GM23338 (cell line): ENCODE measurements at regions not wholly inside any gene's neighbourhood (a gene's known extent, or its start where the extent isn't known, plus 50 kb on each side); places are given as distances from the start of the nearest gene placed in this dataset.

ENCODE experiments used
- ATAC-seq: fragments of 200-7000 bp; cut with Tn5 transposase; 3 replicates; pipeline ENCODE4 v1.9.1; 2020
- DNase-seq: peaks from one replicate; pipeline ENCODE4 v3.0.0-alpha.2; 2015; ENCODE audit warnings: low spot score
- H2AFZ ChIP-seq: fragments of 200-600 bp; sonication (generic); 2 replicates; pipeline ENCODE4 v1.8.0; 2016; ENCODE audit warnings: antibody characterized with exemption, mild to moderate bottlenecking, moderate library complexity
- H3F3A ChIP-seq: fragments of 200-600 bp; sonication (generic); replicated peaks from 2 replicates; pipeline ENCODE4 v1.8.0; 2017; ENCODE audit warnings: antibody characterized with exemption, mixed run types, low read depth
- H3K27ac ChIP-seq: fragments of 200-600 bp; sonication (generic); 2 replicates; pipeline ENCODE4 v1.6.1; 2016; ENCODE audit warnings: low read depth
- H3K27me3 ChIP-seq: fragments of 200-600 bp; sonication (generic); 2 replicates; pipeline ENCODE4 v1.8.0; 2016; ENCODE audit warnings: mild to moderate bottlenecking, mixed run types, moderate library complexity; ENCODE audit not compliant: insufficient read depth
- H3K36me3 ChIP-seq: fragments of 200-600 bp; sonication (generic); 2 replicates; pipeline ENCODE4 v1.8.0; 2016; ENCODE audit warnings: mild to moderate bottlenecking; ENCODE audit not compliant: insufficient read depth
- H3K4me1 ChIP-seq: fragments of 200-600 bp; sonication (generic); 2 replicates; pipeline ENCODE4 v1.8.0; 2016; ENCODE audit warnings: mild to moderate bottlenecking, moderate library complexity; ENCODE audit not compliant: insufficient read depth
- H3K4me2 ChIP-seq: fragments of 200-600 bp; sonication (generic); 2 replicates; pipeline ENCODE4 v1.7.1; 2017; ENCODE audit warnings: mixed run types
- H3K4me3 ChIP-seq: fragments of 200-600 bp; sonication (generic); 2 replicates; pipeline ENCODE4 v1.6.1; 2016; ENCODE audit warnings: mixed run types
- H3K79me2 ChIP-seq: fragments of 200-600 bp; sonication (generic); replicated peaks from 2 replicates; pipeline ENCODE4 v1.8.0; 2017; ENCODE audit warnings: mild to moderate bottlenecking; ENCODE audit not compliant: insufficient read depth
- H3K9me2 ChIP-seq: fragments of 200-600 bp; sonication (generic); 2 replicates; pipeline ENCODE4 v1.8.0; 2017; ENCODE audit not compliant: insufficient read depth
- H4K20me1 ChIP-seq: fragments of 200-600 bp; sonication (generic); replicated peaks from 2 replicates; pipeline ENCODE4 v1.8.0; 2017; ENCODE audit warnings: mild to moderate bottlenecking; ENCODE audit not compliant: insufficient read depth
- H3K27ac Mint-ChIP-seq: 2 replicates; pipeline ENCODE4 v1.8.0; 2020; ENCODE audit warnings: inconsistent platforms, mild to moderate bottlenecking, moderate library complexity, mixed read lengths
- H3K27me3 Mint-ChIP-seq: 3 replicates; pipeline ENCODE4 v1.8.0; 2022; ENCODE audit warnings: low read depth, mild to moderate bottlenecking, moderate library complexity, mixed read lengths, inconsistent platforms; ENCODE audit not compliant: insufficient read depth, poor library complexity
- H3K36me3 Mint-ChIP-seq: 3 replicates; pipeline ENCODE4 v1.8.0; 2021; ENCODE audit warnings: low read depth, mild to moderate bottlenecking, inconsistent platforms, moderate library complexity, mixed read lengths
- H3K4me1 Mint-ChIP-seq: 3 replicates; pipeline ENCODE4 v1.8.0; 2020; ENCODE audit warnings: mild to moderate bottlenecking, inconsistent platforms, mixed read lengths
- H3K4me3 Mint-ChIP-seq: 3 replicates; pipeline ENCODE4 v1.8.0; 2021; ENCODE audit warnings: moderate library complexity, mild to moderate bottlenecking, inconsistent platforms, mixed read lengths
- H3K9me3 Mint-ChIP-seq: 3 replicates; pipeline ENCODE4 v1.8.0; 2020; ENCODE audit warnings: moderate library complexity, mild to moderate bottlenecking, inconsistent platforms, mixed read lengths
- CTCF ChIP-seq, 2 experiments: fragments of 200-600 bp in 1 of 2; sonication (generic) in 1 of 2; conservative IDR thresholded peaks; 2 replicates each; pipeline versions ENCODE4 v1.5.1 to v1.6.1; 2016 to 2017; ENCODE audit warnings: antibody characterized with exemption in 2 of 2, low read depth in 2 of 2, mild to moderate bottlenecking in 2 of 2, moderate library complexity in 1 of 2
- ETS1 ChIP-seq: IDR thresholded peaks from 2 replicates; pipeline ENCODE4 v1.6.1; 2016; ENCODE audit warnings: antibody characterized with exemption
- EZH2 ChIP-seq: fragments of 200-600 bp; sonication (generic); IDR thresholded peaks from one replicate; pipeline ENCODE4 v1.8.0; 2017; ENCODE audit warnings: antibody characterized with exemption, mild to moderate bottlenecking, low read depth; ENCODE audit not compliant: unreplicated experiment
- EZH2phosphoT487 ChIP-seq: fragments of 200-600 bp; sonication (generic); IDR thresholded peaks from one replicate; pipeline ENCODE4 v1.8.1; 2018; ENCODE audit warnings: antibody characterized with exemption; ENCODE audit not compliant: unreplicated experiment
- JUNB ChIP-seq: IDR thresholded peaks from one replicate; pipeline ENCODE4 v1.6.1; 2016; ENCODE audit warnings: antibody characterized with exemption; ENCODE audit not compliant: unreplicated experiment
- NANOG ChIP-seq: IDR thresholded peaks from 2 replicates; pipeline ENCODE4 v1.6.1; 2016; ENCODE audit warnings: antibody characterized with exemption, borderline replicate concordance
- POLR2AphosphoS5 ChIP-seq: IDR thresholded peaks from 2 replicates; pipeline ENCODE4 v1.6.1; 2016; ENCODE audit warnings: antibody characterized with exemption, low read depth
- REST ChIP-seq: IDR thresholded peaks from one replicate; pipeline ENCODE4 v1.6.1; 2018; ENCODE audit warnings: antibody characterized with exemption; ENCODE audit not compliant: unreplicated experiment
- STAT1 ChIP-seq: IDR thresholded peaks from one replicate; pipeline ENCODE4 v1.6.1; 2016; ENCODE audit warnings: antibody characterized with exemption; ENCODE audit not compliant: unreplicated experiment
- ZNF331 ChIP-seq: fragments of 250-450 bp; sonication (Bioruptor Pico); IDR thresholded peaks from 2 replicates; pipeline ENCODE4 v1.5.0; 2020; ENCODE audit warnings: low read depth, mild to moderate bottlenecking, moderate library complexity
- ZNF462 ChIP-seq: fragments of 250-450 bp; sonication (Bioruptor Pico); IDR thresholded peaks from 2 replicates; pipeline ENCODE4 v1.5.0; 2020; ENCODE audit warnings: mild to moderate bottlenecking, moderate library complexity

- TF ChIP-seq EZH2, result no peak
- TF ChIP-seq CTCF (conservative IDR thresholded peaks at IDR 0.05; ENCODE audit: low read depth in 2 of 2), result no peak
- no peak for TF ChIP-seq ZNF331 (CRISPR knock-in tag)
- TF ChIP-seq POLR2AphosphoS5, result no peak
- no peak for TF ChIP-seq NANOG
- no peak for TF ChIP-seq STAT1
- TF ChIP-seq JUNB, result no peak
- no peak for TF ChIP-seq ETS1
- TF ChIP-seq REST, result no peak
- DNase-seq (no peak), ATAC-seq (no peak)
- Histone ChIP-seq H3K27me3 (no peaks in the 10 kb centered on the region), H3K27ac (no peak overlapping the region), H3K79me2 (no peaks in the 10 kb centered on the region), H3K4me3 (no peak overlapping the region), H4K20me1 (no peaks in the 10 kb centered on the region; the same call in 1 of the 2 replicates), H3K4me1 (no peaks in the 10 kb centered on the region; the same call in 1 of the 2 replicates), H3K36me3 (no peaks in the 10 kb centered on the region), H3K9me2 (no peaks in the 10 kb centered on the region), H2AFZ (no peak overlapping the region), H3F3A (no peaks in the 10 kb centered on the region), H3K4me2 (no peak overlapping the region)
- Mint-ChIP-seq H3K9me3 (no peaks in the 10 kb centered on the region), H3K27ac (no peak overlapping the region), H3K36me3 (no peaks in the 10 kb centered on the region), H3K4me3 (no peak overlapping the region), H3K4me1 (no peaks in the 10 kb centered on the region; the same call in 2 of the 3 replicates), H3K27me3 (no peaks in the 10 kb centered on the region)
These were observed 67.0 kb upstream of the ARHGEF3 start for GRCh38 chr3:56868706-56869105.

GRCh38 chr3:56867671-56868070 lies 65.9 kb upstream of the ARHGEF3 start:
- no peak for DNase-seq
- no peaks in the 10 kb centered on the region for H3K79me2 ChIP-seq
- H3K36me3 ChIP-seq, result no peaks in the 10 kb centered on the region
- H3K4me1 Mint-ChIP-seq, result no peaks in the 10 kb centered on the region; the same call in 2 of the 3 replicates
- H3K27me3 ChIP-seq, result no peaks in the 10 kb centered on the region
- H3F3A ChIP-seq, result no peaks in the 10 kb centered on the region
- H3K4me3 Mint-ChIP-seq, result no peak overlapping the region
- no peaks in the 10 kb centered on the region; the same call in 1 of the 2 replicates for H4K20me1 ChIP-seq
- no peaks in the 10 kb centered on the region for H3K9me2 ChIP-seq
- H3K27me3 Mint-ChIP-seq, result no peaks in the 10 kb centered on the region
- no peak for ATAC-seq
- no peaks in the 10 kb centered on the region for H3K9me3 Mint-ChIP-seq
- H3K27ac ChIP-seq, result no peak overlapping the region
- H3K4me1 ChIP-seq, result no peaks in the 10 kb centered on the region; the same call in 1 of the 2 replicates
- H3K36me3 Mint-ChIP-seq, result no peaks in the 10 kb centered on the region
- no peak overlapping the region for H3K4me3 ChIP-seq
- H3K4me2 ChIP-seq, result no peak overlapping the region
- no peak overlapping the region for H2AFZ ChIP-seq
- H3K27ac Mint-ChIP-seq, result no peak overlapping the region
- no peak for TF ChIP-seq ZNF462
- no peak for TF ChIP-seq EZH2phosphoT487
